CD4-positive, alpha-beta T cell treated with Interleukin-2 at 100 ng/mL for 4 hours (primary cell): ENCODE measurements at regions not wholly inside any gene's neighbourhood (a gene's known extent, or its start where the extent isn't known, plus 50 kb on each side); places are given as distances from the start of the nearest gene placed in this dataset.
"Not testable (repeated sequence)": the region's sequence is repeated elsewhere in the genome, so short reads cannot be mapped to it uniquely, and the experiment has no call there.

Source experiments
- DNase-seq: peaks from one replicate; pipeline ENCODE4 v3.0.0-alpha.2; 2020; ENCODE audit warnings: low spot score

GRCh38 chr6:22106961-22107360 lies 189.9 kb downstream of the PRL start:
- no peak for DNase-seq

- DNase-seq = no peak
These were observed 188.6 kb downstream of the PRL start for GRCh38 chr6:22108199-22108598.

- DNase-seq = no peak
These were observed 186.8 kb downstream of the PRL start for GRCh38 chr6:22110061-22110460.

- no peak for DNase-seq
These were observed 184.4 kb downstream of the PRL start for GRCh38 chr6:22112461-22112860.

GRCh38 chr6:22113026-22113766 lies 183.6 kb downstream of the PRL start:
- no peak for DNase-seq

GRCh38 chr6:22115559-22115958 lies 181.3 kb downstream of the PRL start:
- no peak for DNase-seq

GRCh38 chr6:22117631-22118030 lies 179.2 kb downstream of the PRL start:
- DNase-seq = no peak

- no peak for DNase-seq
These were observed 177.3 kb downstream of the PRL start for GRCh38 chr6:22119500-22119899.

GRCh38 chr6:22124756-22125155 lies 172.1 kb downstream of the PRL start:
- no peak for DNase-seq

- DNase-seq = no peak
These were observed 169.9 kb downstream of the PRL start for GRCh38 chr6:22126910-22127309.

GRCh38 chr6:22129751-22130150 lies 167.1 kb downstream of the PRL start:
- no peak for DNase-seq

- DNase-seq = no peak
These were observed 164.2 kb downstream of the PRL start for GRCh38 chr6:22132656-22133055.

- DNase-seq = no peak
These were observed 163.5 kb downstream of the PRL start for GRCh38 chr6:22133357-22133756.

GRCh38 chr6:22134308-22134707 lies 162.5 kb downstream of the PRL start:
- no peak for DNase-seq

- no peak for DNase-seq
These were observed 161.4 kb downstream of the PRL start for GRCh38 chr6:22135395-22135794.

- not testable (repeated sequence) for DNase-seq
These were observed 156.1 kb downstream of the PRL start for GRCh38 chr6:22140736-22141135.

- no peak for DNase-seq
These were observed 155.5 kb downstream of the PRL start for GRCh38 chr6:22141241-22141745.

GRCh38 chr6:22142856-22143255 lies 154.0 kb downstream of the PRL start:
- DNase-seq = no peak

GRCh38 chr6:22145376-22145775 lies 151.5 kb downstream of the PRL start:
- no peak for DNase-seq

- DNase-seq = no peak
These were observed 150.8 kb downstream of the PRL start for GRCh38 chr6:22145823-22146677.

- no peak for DNase-seq
These were observed 150.2 kb downstream of the PRL start for GRCh38 chr6:22146678-22146930.

- DNase-seq = no peak
These were observed 149.7 kb downstream of the PRL start for GRCh38 chr6:22146931-22147701.
